AG09309 (cell line): ENCODE measurements at regions not wholly inside any gene's neighbourhood (a gene's known extent, or its start where the extent isn't known, plus 50 kb on each side); places are given as distances from the start of the nearest gene placed in this dataset.
"Not testable (repeated sequence)": the region's sequence is repeated elsewhere in the genome, so short reads cannot be mapped to it uniquely, and the experiment has no call there.

Source experiments
- DNase-seq: peaks from one replicate; pipeline ENCODE4 v3.0.0-alpha.2; 2010; ENCODE audit warnings: low read depth
- H3K4me3 ChIP-seq: 2 replicates; pipeline ENCODE4 v1.5.1; 2011; ENCODE audit warnings: mild to moderate bottlenecking, low read depth, low read length, moderate library complexity; ENCODE audit not compliant: control insufficient read depth
- CTCF ChIP-seq: IDR thresholded peaks from 2 replicates; pipeline ENCODE4 v1.5.1; 2011; ENCODE audit warnings: mild to moderate bottlenecking, low read depth, low read length, inconsistent platforms; ENCODE audit not compliant: insufficient read depth, control insufficient read depth; ENCODE audit errors: missing control alignments

- no peak for TF ChIP-seq CTCF
- no peak for DNase-seq
- no peak overlapping the region for H3K4me3 ChIP-seq
Measured at GRCh38 chr7:131154380-131154779, 173.3 kb upstream of the MKLN1 start.

- TF ChIP-seq CTCF = no peak
- peak; percentile 62 for DNase-seq
- H3K4me3 ChIP-seq = no peak overlapping the region
Measured at GRCh38 chr7:131157530-131158243, 170.0 kb upstream of the MKLN1 start.

- H3K4me3 ChIP-seq, DNase-seq: not testable (repeated sequence)
Measured at GRCh38 chr7:131158244-131158636, 169.4 kb upstream of the MKLN1 start.

GRCh38 chr7:131159961-131160361 lies 167.7 kb upstream of the MKLN1 start:
- no peak overlapping the region for H3K4me3 ChIP-seq
- no peak for TF ChIP-seq CTCF
- DNase-seq = peak; percentile 20

- TF ChIP-seq CTCF = no peak
- DNase-seq = no peak
- no peak overlapping the region for H3K4me3 ChIP-seq
Measured at GRCh38 chr7:131161103-131161502, 166.6 kb upstream of the MKLN1 start.

- no peak for TF ChIP-seq CTCF
- peak; percentile 84 for DNase-seq
- no peak overlapping the region for H3K4me3 ChIP-seq
Measured at GRCh38 chr7:131164025-131164925, 163.4 kb upstream of the MKLN1 start.

GRCh38 chr7:131166066-131166465 lies 161.6 kb upstream of the MKLN1 start:
- no peak for TF ChIP-seq CTCF
- no peak overlapping the region for H3K4me3 ChIP-seq
- peak; percentile 48 for DNase-seq
